ENCODE measurements at regions not wholly inside any gene's neighbourhood (a gene's known extent, or its start where the extent isn't known, plus 50 kb on each side); places are given as distances from the start of the nearest gene placed in this dataset.

DNA sequence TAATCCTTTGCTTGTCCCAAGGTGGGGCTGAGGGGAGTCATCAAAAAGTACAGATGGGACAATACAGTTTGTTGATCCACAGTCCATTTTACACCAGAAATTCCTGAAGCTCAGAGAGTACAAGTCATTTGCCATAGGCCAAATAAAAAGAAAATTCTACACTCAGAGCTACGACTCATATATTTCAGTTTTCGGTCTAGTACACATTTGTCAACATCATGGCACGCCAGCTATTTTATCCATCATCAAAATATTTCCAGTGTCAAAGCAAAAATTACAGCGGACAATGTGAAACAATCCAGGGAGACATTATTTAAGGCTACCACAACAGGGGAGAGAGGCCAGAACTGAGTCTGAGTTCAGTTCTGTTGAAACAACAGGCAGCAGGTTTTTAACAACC, 587.5 kb upstream of the DSEL start:
- Histone ChIP-seq H3K4me1 (ENCODE audit: low read depth, poor library complexity, severe bottlenecking) (no peaks in the 10 kb centered on the region), H3K79me2 (ENCODE audit: insufficient read depth, low read depth) (no peaks in the 10 kb centered on the region), H2AFZ (ENCODE audit: low read depth) (no peak overlapping the region), H3K9ac (no peak overlapping the region), H3K4me3 (IDR thresholded peaks at IDR 0.05; ENCODE audit: insufficient read depth, low read depth, low read length) (no peak overlapping the region), H3K27ac (no peak overlapping the region), H3K27me3 (ENCODE audit: insufficient read depth, low read depth) (no peaks in the 10 kb centered on the region), H3K4me2 (no peak overlapping the region), H4K20me1 (ENCODE audit: insufficient read depth) (no peaks in the 10 kb centered on the region), H3K36me3 (ENCODE audit: insufficient read depth) (no peaks in the 10 kb centered on the region)
- TF ChIP-seq, protein P1, sequence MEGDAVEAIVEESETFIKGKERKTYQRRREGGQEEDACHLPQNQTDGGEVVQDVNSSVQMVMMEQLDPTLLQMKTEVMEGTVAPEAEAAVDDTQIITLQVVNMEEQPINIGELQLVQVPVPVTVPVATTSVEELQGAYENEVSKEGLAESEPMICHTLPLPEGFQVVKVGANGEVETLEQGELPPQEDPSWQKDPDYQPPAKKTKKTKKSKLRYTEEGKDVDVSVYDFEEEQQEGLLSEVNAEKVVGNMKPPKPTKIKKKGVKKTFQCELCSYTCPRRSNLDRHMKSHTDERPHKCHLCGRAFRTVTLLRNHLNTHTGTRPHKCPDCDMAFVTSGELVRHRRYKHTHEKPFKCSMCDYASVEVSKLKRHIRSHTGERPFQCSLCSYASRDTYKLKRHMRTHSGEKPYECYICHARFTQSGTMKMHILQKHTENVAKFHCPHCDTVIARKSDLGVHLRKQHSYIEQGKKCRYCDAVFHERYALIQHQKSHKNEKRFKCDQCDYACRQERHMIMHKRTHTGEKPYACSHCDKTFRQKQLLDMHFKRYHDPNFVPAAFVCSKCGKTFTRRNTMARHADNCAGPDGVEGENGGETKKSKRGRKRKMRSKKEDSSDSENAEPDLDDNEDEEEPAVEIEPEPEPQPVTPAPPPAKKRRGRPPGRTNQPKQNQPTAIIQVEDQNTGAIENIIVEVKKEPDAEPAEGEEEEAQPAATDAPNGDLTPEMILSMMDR (conservative IDR thresholded peaks at IDR 0.05; ENCODE audit: low read depth, low read length): no peak

DNA sequence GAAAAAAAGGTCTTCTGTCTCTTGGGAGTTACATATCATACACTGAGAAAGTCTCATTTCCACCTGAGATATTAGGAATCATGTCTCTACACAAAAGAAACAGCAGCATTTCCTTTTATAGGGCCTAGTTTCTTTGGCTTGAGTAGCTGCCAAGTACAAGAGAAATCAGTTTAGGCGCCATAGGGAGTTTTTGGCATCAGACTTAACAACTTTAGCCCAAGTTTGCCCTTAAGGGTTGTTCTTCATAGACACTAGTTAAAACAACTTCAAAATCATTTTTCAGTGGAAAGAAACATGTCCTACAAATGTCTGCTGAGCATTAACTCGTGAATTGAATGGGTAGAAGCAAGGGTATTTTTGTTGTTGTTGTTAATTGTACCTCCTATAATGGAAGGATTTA, 587.0 kb upstream of the DSEL start:
- Histone ChIP-seq H3K4me3 (IDR thresholded peaks at IDR 0.05; ENCODE audit: insufficient read depth, low read depth, low read length) (no peak overlapping the region), H2AFZ (ENCODE audit: low read depth) (no peak overlapping the region), H3K4me1 (ENCODE audit: low read depth, poor library complexity, severe bottlenecking) (no peaks in the 10 kb centered on the region), H3K27me3 (ENCODE audit: insufficient read depth, low read depth) (no peaks in the 10 kb centered on the region), H3K9ac (no peak overlapping the region), H3K4me2 (no peak overlapping the region), H3K36me3 (ENCODE audit: insufficient read depth) (no peaks in the 10 kb centered on the region), H4K20me1 (ENCODE audit: insufficient read depth) (no peaks in the 10 kb centered on the region), H3K79me2 (ENCODE audit: insufficient read depth, low read depth) (no peaks in the 10 kb centered on the region), H3K27ac (no peak overlapping the region)
- TF ChIP-seq, protein P1 (conservative IDR thresholded peaks at IDR 0.05; ENCODE audit: low read depth, low read length): no peak

GRCh38 chr18:68102117-68102516, 585.6 kb upstream of the DSEL start:
- no peak overlapping the region for H3K4me2 ChIP-seq
- no peaks in the 10 kb centered on the region for H3K4me1 ChIP-seq (ENCODE audit: low read depth, poor library complexity, severe bottlenecking)
- no peaks in the 10 kb centered on the region for H3K36me3 ChIP-seq (ENCODE audit: insufficient read depth)
- H3K79me2 ChIP-seq (ENCODE audit: insufficient read depth, low read depth): no peaks in the 10 kb centered on the region
- H3K27ac ChIP-seq: no peak overlapping the region
- no peak overlapping the region for H3K9ac ChIP-seq
- no peak overlapping the region for H3K4me3 ChIP-seq (IDR thresholded peaks at IDR 0.05; ENCODE audit: insufficient read depth, low read depth, low read length)
- TF ChIP-seq, protein P1 (conservative IDR thresholded peaks at IDR 0.05; ENCODE audit: low read depth, low read length): no peak
- H2AFZ ChIP-seq (ENCODE audit: low read depth): no peak overlapping the region
- no peaks in the 10 kb centered on the region for H4K20me1 ChIP-seq (ENCODE audit: insufficient read depth)
- no peaks in the 10 kb centered on the region for H3K27me3 ChIP-seq (ENCODE audit: insufficient read depth, low read depth)

GRCh38 chr18:68098655-68099054, 582.1 kb upstream of the DSEL start:
- Histone ChIP-seq H3K36me3 (ENCODE audit: insufficient read depth) (no peaks in the 10 kb centered on the region), H3K79me2 (ENCODE audit: insufficient read depth, low read depth) (no peaks in the 10 kb centered on the region), H3K4me2 (no peak overlapping the region), H3K27ac (no peak overlapping the region), H4K20me1 (ENCODE audit: insufficient read depth) (no peaks in the 10 kb centered on the region), H3K4me1 (ENCODE audit: low read depth, poor library complexity, severe bottlenecking) (no peaks in the 10 kb centered on the region), H3K9ac (no peak overlapping the region), H3K27me3 (ENCODE audit: insufficient read depth, low read depth) (no peaks in the 10 kb centered on the region), H3K4me3 (IDR thresholded peaks at IDR 0.05; ENCODE audit: insufficient read depth, low read depth, low read length) (no peak overlapping the region), H2AFZ (ENCODE audit: low read depth) (no peak overlapping the region)
- TF ChIP-seq, protein P1 (conservative IDR thresholded peaks at IDR 0.05; ENCODE audit: low read depth, low read length): no peak

All from KMS-11 (cell line).